Activated naive CD4-positive, alpha-beta T cell treated with anti-CD3 and anti-CD28 coated beads, Interleukin-2, amount 50 U/mL, for 24 hours (primary cell): ENCODE measurements at regions not wholly inside any gene's neighbourhood (a gene's known extent, or its start where the extent isn't known, plus 50 kb on each side); places are given as distances from the start of the nearest gene placed in this dataset.
A peak's percentile ranks its signal among the peaks of the same experiment; 100 is the strongest.

Experiments used
- H3K27ac Mint-ChIP-seq: one replicate; pipeline ENCODE4 v1.8.0; 2021; ENCODE audit warnings: mild to moderate bottlenecking, mixed read lengths
- H3K27me3 Mint-ChIP-seq: one replicate; pipeline ENCODE4 v1.8.0; 2021; ENCODE audit warnings: mixed read lengths
- H3K36me3 Mint-ChIP-seq: one replicate; pipeline ENCODE4 v1.8.0; 2021; ENCODE audit warnings: mixed read lengths
- H3K4me1 Mint-ChIP-seq: one replicate; pipeline ENCODE4 v1.8.0; 2021; ENCODE audit warnings: mixed read lengths
- H3K4me3 Mint-ChIP-seq: one replicate; pipeline ENCODE4 v1.8.0; 2021; ENCODE audit warnings: mild to moderate bottlenecking, mixed read lengths
- H3K9me3 Mint-ChIP-seq: one replicate; pipeline ENCODE4 v1.8.0; 2021; ENCODE audit warnings: mixed read lengths

GRCh38 chr2:43171789-43172188 is 54.6 kb downstream of the ZFP36L2 start:
- no peaks in the 10 kb centered on the region for H3K9me3 Mint-ChIP-seq
- H3K27me3 Mint-ChIP-seq = no peaks in the 10 kb centered on the region
- H3K4me1 Mint-ChIP-seq = peaks cover 86% of the 10 kb centered on the region
- H3K36me3 Mint-ChIP-seq = no peaks in the 10 kb centered on the region
- peak overlapping the region; percentile 35 for H3K27ac Mint-ChIP-seq
- peak overlapping the region; percentile 33 for H3K4me3 Mint-ChIP-seq

GRCh38 chr2:43170405-43171105 is 55.9 kb downstream of the ZFP36L2 start:
- Mint-ChIP-seq H3K4me1 (peaks cover 77% of the 10 kb centered on the region), H3K4me3 (peak overlapping the region; percentile 75), H3K9me3 (no peaks in the 10 kb centered on the region), H3K36me3 (no peaks in the 10 kb centered on the region), H3K27me3 (no peaks in the 10 kb centered on the region), H3K27ac (peak overlapping the region; percentile 94)

- Mint-ChIP-seq H3K27ac (peak overlapping the region; percentile 94), H3K4me1 (peaks cover 77% of the 10 kb centered on the region), H3K27me3 (no peaks in the 10 kb centered on the region), H3K36me3 (no peaks in the 10 kb centered on the region), H3K9me3 (no peaks in the 10 kb centered on the region), H3K4me3 (peak overlapping the region; percentile 75)
Observed at GRCh38 chr2:43169987-43170386, 56.4 kb downstream of the ZFP36L2 start.

- no peaks in the 10 kb centered on the region for H3K36me3 Mint-ChIP-seq
- no peaks in the 10 kb centered on the region for H3K27me3 Mint-ChIP-seq
- H3K4me1 Mint-ChIP-seq = peaks cover 77% of the 10 kb centered on the region
- peak overlapping the region; percentile 94 for H3K27ac Mint-ChIP-seq
- no peaks in the 10 kb centered on the region for H3K9me3 Mint-ChIP-seq
- peak overlapping the region; percentile 75 for H3K4me3 Mint-ChIP-seq
Observed at GRCh38 chr2:43169099-43169945, 57.1 kb downstream of the ZFP36L2 start.

GRCh38 chr2:43168016-43168369 is 58.4 kb downstream of the ZFP36L2 start:
- no peaks in the 10 kb centered on the region for H3K9me3 Mint-ChIP-seq

GRCh38 chr2:43165378-43166069 is 60.9 kb downstream of the ZFP36L2 start:
- Mint-ChIP-seq H3K27me3 (no peaks in the 10 kb centered on the region), H3K36me3 (no peaks in the 10 kb centered on the region), H3K4me3 (no peak overlapping the region), H3K4me1 (peaks cover 77% of the 10 kb centered on the region), H3K27ac (peak overlapping the region; percentile 63), H3K9me3 (no peaks in the 10 kb centered on the region)

More at GRCh38 chr2:43168016-43168369, 58.4 kb downstream of the ZFP36L2 start:
- H3K27ac Mint-ChIP-seq = peak overlapping the region; percentile 85
- no peaks in the 10 kb centered on the region for H3K27me3 Mint-ChIP-seq
- peaks cover 76% of the 10 kb centered on the region for H3K4me1 Mint-ChIP-seq
- peak overlapping the region; percentile 16 for H3K4me3 Mint-ChIP-seq
- H3K36me3 Mint-ChIP-seq = no peaks in the 10 kb centered on the region

GRCh38 chr2:43164686-43165085 is 61.7 kb downstream of the ZFP36L2 start:
- Mint-ChIP-seq H3K9me3 (no peaks in the 10 kb centered on the region), H3K27me3 (no peaks in the 10 kb centered on the region), H3K36me3 (no peaks in the 10 kb centered on the region), H3K4me3 (no peak overlapping the region), H3K4me1 (peaks cover 78% of the 10 kb centered on the region), H3K27ac (no peak overlapping the region)

GRCh38 chr2:43163584-43164270 is 62.7 kb downstream of the ZFP36L2 start:
- H3K27me3 Mint-ChIP-seq = no peaks in the 10 kb centered on the region
- H3K4me3 Mint-ChIP-seq = no peak overlapping the region
- H3K4me1 Mint-ChIP-seq = peaks cover 78% of the 10 kb centered on the region
- no peaks in the 10 kb centered on the region for H3K9me3 Mint-ChIP-seq
- peak overlapping the region; percentile 63 for H3K27ac Mint-ChIP-seq
- H3K36me3 Mint-ChIP-seq = no peaks in the 10 kb centered on the region

- peak overlapping the region; percentile 69 for H3K27ac Mint-ChIP-seq
- peaks cover 78% of the 10 kb centered on the region for H3K4me1 Mint-ChIP-seq
- H3K9me3 Mint-ChIP-seq = no peaks in the 10 kb centered on the region
- no peak overlapping the region for H3K4me3 Mint-ChIP-seq
- no peaks in the 10 kb centered on the region for H3K27me3 Mint-ChIP-seq
- no peaks in the 10 kb centered on the region for H3K36me3 Mint-ChIP-seq
Observed at GRCh38 chr2:43162511-43162776, 64.0 kb downstream of the ZFP36L2 start.

GRCh38 chr2:43161650-43162510 is 64.5 kb downstream of the ZFP36L2 start:
- H3K4me1 Mint-ChIP-seq = peaks cover 79% of the 10 kb centered on the region
- no peak overlapping the region for H3K4me3 Mint-ChIP-seq
- H3K9me3 Mint-ChIP-seq = no peaks in the 10 kb centered on the region
- H3K27ac Mint-ChIP-seq = peak overlapping the region; percentile 66
- H3K36me3 Mint-ChIP-seq = no peaks in the 10 kb centered on the region
- H3K27me3 Mint-ChIP-seq = no peaks in the 10 kb centered on the region

- no peaks in the 10 kb centered on the region for H3K27me3 Mint-ChIP-seq
- H3K36me3 Mint-ChIP-seq = no peaks in the 10 kb centered on the region
- H3K27ac Mint-ChIP-seq = no peak overlapping the region
- H3K4me3 Mint-ChIP-seq = no peak overlapping the region
- peaks cover 80% of the 10 kb centered on the region for H3K4me1 Mint-ChIP-seq
- H3K9me3 Mint-ChIP-seq = no peaks in the 10 kb centered on the region
Observed at GRCh38 chr2:43160778-43161177, 65.6 kb downstream of the ZFP36L2 start.

- no peaks in the 10 kb centered on the region for H3K27me3 Mint-ChIP-seq
- H3K4me1 Mint-ChIP-seq = peaks cover 80% of the 10 kb centered on the region
- H3K36me3 Mint-ChIP-seq = no peaks in the 10 kb centered on the region
- H3K9me3 Mint-ChIP-seq = no peaks in the 10 kb centered on the region
- H3K27ac Mint-ChIP-seq = peak overlapping the region; percentile 92
- peak overlapping the region; percentile 15 for H3K4me3 Mint-ChIP-seq
Observed at GRCh38 chr2:43159797-43160196, 66.6 kb downstream of the ZFP36L2 start.

GRCh38 chr2:43158259-43158880 is 68.0 kb downstream of the ZFP36L2 start:
- Mint-ChIP-seq H3K4me3 (peak overlapping the region; percentile 87), H3K27ac (peak overlapping the region; percentile 97), H3K27me3 (no peaks in the 10 kb centered on the region), H3K36me3 (no peaks in the 10 kb centered on the region), H3K9me3 (no peaks in the 10 kb centered on the region), H3K4me1 (peaks cover 82% of the 10 kb centered on the region)

- H3K4me1 Mint-ChIP-seq = peaks cover 84% of the 10 kb centered on the region
- no peaks in the 10 kb centered on the region for H3K36me3 Mint-ChIP-seq
- no peaks in the 10 kb centered on the region for H3K9me3 Mint-ChIP-seq
- H3K27ac Mint-ChIP-seq = peak overlapping the region; percentile 97
- H3K27me3 Mint-ChIP-seq = no peaks in the 10 kb centered on the region
- H3K4me3 Mint-ChIP-seq = peak overlapping the region; percentile 87
Observed at GRCh38 chr2:43157506-43158246, 68.7 kb downstream of the ZFP36L2 start.
